CD4-positive, alpha-beta T cell (primary cell): ENCODE measurements at regions not wholly inside any gene's neighbourhood (a gene's known extent, or its start where the extent isn't known, plus 50 kb on each side); places are given as distances from the start of the nearest gene placed in this dataset.

Experiments
- ATAC-seq: fragments of 200-7000 bp; cut with Tn5 transposase; one replicate; pipeline ENCODE4 v1.10.0; 2022; ENCODE audit warnings: mild to moderate bottlenecking; ENCODE audit not compliant: poor library complexity
- CTCF ChIA-PET: fragments of 350-600 bp; sonication (Branson Sonifier 250); formaldehyde crosslinking; loops from one replicate; lab custom pipeline; 2021; ENCODE audit warnings: antibody characterized with exemption, inconsistent platforms; lab: Charles Lee
- POLR2A ChIA-PET: fragments of 350-600 bp; sonication (Branson Sonifier 250); formaldehyde crosslinking; loops from one replicate; lab custom pipeline; 2021; ENCODE audit warnings: antibody characterized with exemption, inconsistent platforms; lab: Charles Lee
- DNase-seq, 14 experiments: peaks; one replicate each; pipeline ENCODE4 v3.0.0-alpha.2; 2013 to 2020; ENCODE audit warnings: mixed read lengths in 2 of 14
- H3K27ac ChIP-seq, 2 donors: one replicate each; pipeline versions ENCODE4 v1.5.1 to v1.7.0; 2013; ENCODE audit warnings: low read length in 2 of 2, low read depth in 1 of 2, mild to moderate bottlenecking in 1 of 2
- H3K27me3 ChIP-seq, 2 experiments: 1 replicate in 1 of 2; 2 replicates in 1 of 2; pipeline versions ENCODE4 v1.6.1 to v1.7.0; 2013; ENCODE audit warnings: low read length in 2 of 2, control low read depth in 1 of 2, mild to moderate bottlenecking in 1 of 2, moderate library complexity in 1 of 2; ENCODE audit not compliant: insufficient read depth in 2 of 2, control insufficient read depth in 1 of 2
- H3K36me3 ChIP-seq: one replicate; pipeline ENCODE4 v1.6.1; 2013; ENCODE audit warnings: low read length, control low read depth; ENCODE audit not compliant: insufficient read depth
- H3K4me1 ChIP-seq: one replicate; pipeline ENCODE4 v1.6.1; 2013; ENCODE audit warnings: low read length, control low read depth; ENCODE audit not compliant: insufficient read depth
- H3K4me3 ChIP-seq: one replicate; pipeline ENCODE4 v1.5.1; 2013; ENCODE audit warnings: mild to moderate bottlenecking, low read length, moderate library complexity
- H3K9me3 ChIP-seq, 2 experiments: 1 replicate in 1 of 2; 2 replicates in 1 of 2; pipeline versions ENCODE4 v1.6.1 to v1.7.0; 2013; ENCODE audit warnings: low read length in 2 of 2, mild to moderate bottlenecking in 2 of 2, control low read depth in 1 of 2, moderate library complexity in 1 of 2; ENCODE audit not compliant: control insufficient read depth in 1 of 2, insufficient read depth in 1 of 2
- H3K27ac Mint-ChIP-seq: one replicate; pipeline ENCODE4 v1.8.0; 2020; ENCODE audit warnings: mixed read lengths
- H3K27me3 Mint-ChIP-seq: one replicate; pipeline ENCODE4 v1.8.0; 2021; ENCODE audit warnings: mixed read lengths
- H3K36me3 Mint-ChIP-seq: one replicate; pipeline ENCODE4 v1.8.0; 2021; ENCODE audit warnings: low read depth, mixed read lengths
- H3K4me1 Mint-ChIP-seq: one replicate; pipeline ENCODE4 v1.8.0; 2021; ENCODE audit warnings: low read depth, mixed read lengths
- H3K4me3 Mint-ChIP-seq: one replicate; pipeline ENCODE4 v1.8.0; 2020; ENCODE audit warnings: mild to moderate bottlenecking, mixed read lengths
- H3K9me3 Mint-ChIP-seq: one replicate; pipeline ENCODE4 v1.8.0; 2020; ENCODE audit warnings: mixed read lengths
- CTCF ChIP-seq: fragments of 200-600 bp; IDR thresholded peaks from one replicate; pipeline ENCODE4 v1.8.0; 2022; ENCODE audit warnings: antibody characterized with exemption, mild to moderate bottlenecking
- intact Hi-C, 2 experiments: fragments of 100-400 bp; cut with DNase I in 1 of 2; cut with micrococcal nuclease in 1 of 2; formaldehyde crosslinking; loops; one replicate each; pipeline versions ENCODE4 v1.15.1 to v1.9.0; 2023 to 2025; cut with DNase I, micrococcal nuclease

GRCh38 chr4:152100379-152101201 lies 339.8 kb upstream of the GATB start:
- Histone ChIP-seq H3K4me3 (peak overlapping the region; percentile 32), H3K9me3 (no peaks in the 10 kb centered on the region), H3K27ac (peak overlapping the region; percentile 86 to 89), H3K4me1 (peaks cover 100% of the 10 kb centered on the region), H3K36me3 (no peaks in the 10 kb centered on the region), H3K27me3 (no peaks in the 10 kb centered on the region)
- H3K27ac Mint-ChIP-seq: peak overlapping the region; percentile 95
- no peaks in the 10 kb centered on the region for H3K27me3 Mint-ChIP-seq
- H3K4me3 Mint-ChIP-seq: peak overlapping the region; percentile 80
- H3K4me1 Mint-ChIP-seq: peaks cover 90% of the 10 kb centered on the region
- ChIA-PET POLR2A (interaction anchor here (0.6 to 4.2 kb wide), 51 partner anchors 8 to 678 kb away, joined by 3 to 52 read pairs (median 5); partner anchors contain the start of genes GATB and TIGD4), CTCF (interaction anchor here (1.2 kb wide), 1 partner anchor 11 kb away, joined by 5 read pairs; no protein-coding TSS in a partner anchor)
- peaks cover 10% of the 10 kb centered on the region for H3K36me3 Mint-ChIP-seq
- no peak for TF ChIP-seq CTCF
- DNase-seq: peak; percentile 70 to 96 (median 80)
- intact Hi-C loops: loop anchor here (1.0 to 10.0 kb wide), 9 partner anchors 15 to 1014 kb away; partner anchors contain the start of genes FBXW7 (in 1 of the 2) and GATB (in 1 of the 2)
- H3K9me3 Mint-ChIP-seq: no peaks in the 10 kb centered on the region
- peak; percentile 84 for ATAC-seq

- POLR2A ChIA-PET: interaction anchor here (0.7 to 4.2 kb wide), 37 partner anchors 8 to 679 kb away, joined by 3 to 52 read pairs (median 5); partner anchors contain the start of genes GATB and TIGD4
- intact Hi-C loops: loop anchor here (1.0 to 10.0 kb wide), 10 partner anchors 15 to 1015 kb away; partner anchors contain the start of genes GATB (in 2 of the 2) and FBXW7 (in 1 of the 2)
- no peaks in the 10 kb centered on the region for H3K9me3 ChIP-seq
- H3K27me3 Mint-ChIP-seq: no peaks in the 10 kb centered on the region
- peaks cover 10% of the 10 kb centered on the region for H3K36me3 Mint-ChIP-seq
- no peak for TF ChIP-seq CTCF
- no peaks in the 10 kb centered on the region for H3K9me3 Mint-ChIP-seq
- H3K4me3 Mint-ChIP-seq: peak overlapping the region; percentile 80
- DNase-seq (no peak), ATAC-seq (peak; percentile 26)
- peaks cover 100% of the 10 kb centered on the region for H3K4me1 ChIP-seq
- CTCF ChIA-PET: interaction anchor here (1.2 kb wide), 1 partner anchor 11 kb away, joined by 5 read pairs; no protein-coding TSS in a partner anchor
- H3K4me3 ChIP-seq: peak overlapping the region; percentile 32
- peak overlapping the region; percentile 95 for H3K27ac Mint-ChIP-seq
- H3K27ac ChIP-seq: peak overlapping the region; percentile 86 to 89
- H3K27me3 ChIP-seq: no peaks in the 10 kb centered on the region
- H3K4me1 Mint-ChIP-seq: peaks cover 90% of the 10 kb centered on the region
- no peaks in the 10 kb centered on the region for H3K36me3 ChIP-seq
These were observed 339.2 kb upstream of the GATB start for GRCh38 chr4:152099981-152100378.

GRCh38 chr4:152099555-152099954 lies 338.7 kb upstream of the GATB start:
- Histone ChIP-seq H3K9me3 (no peaks in the 10 kb centered on the region), H3K27me3 (no peaks in the 10 kb centered on the region), H3K36me3 (no peaks in the 10 kb centered on the region), H3K27ac (peak overlapping the region; percentile 86 to 89), H3K4me1 (peaks cover 100% of the 10 kb centered on the region), H3K4me3 (no peak overlapping the region)
- Mint-ChIP-seq H3K27ac (peak overlapping the region; percentile 95), H3K9me3 (no peaks in the 10 kb centered on the region), H3K4me3 (peak overlapping the region; percentile 4), H3K4me1 (peaks cover 90% of the 10 kb centered on the region), H3K36me3 (peaks cover 10% of the 10 kb centered on the region), H3K27me3 (no peaks in the 10 kb centered on the region)
- TF ChIP-seq CTCF: peak; percentile 23
- ChIA-PET POLR2A (interaction anchor here (1.0 to 4.2 kb wide), 11 partner anchors 11 to 437 kb away, joined by 3 to 52 read pairs (median 8); no protein-coding TSS in a partner anchor), CTCF (no interaction called here)
- DNase-seq: peak in 5 of 14 experiments; percentile 26 to 57 (median 36)
- ATAC-seq: no peak
- intact Hi-C loops: loop anchor here in 1 of 2 experiments (5.0 kb wide), 1 partner anchor 337 kb away; the partner anchor contains the start of gene GATB
